GM13976 (cell line): ENCODE measurements at regions not wholly inside any gene's neighbourhood (a gene's known extent, or its start where the extent isn't known, plus 50 kb on each side); places are given as distances from the start of the nearest gene placed in this dataset.
A peak's percentile ranks its signal among the peaks of the same experiment; 100 is the strongest.

Experiments used
- DNase-seq: peaks from one replicate; pipeline ENCODE4 v3.0.0; 2012; ENCODE audit warnings: low spot score
- CTCF ChIP-seq: IDR thresholded peaks from 2 replicates; pipeline ENCODE4 v1.5.1; 2012; ENCODE audit warnings: borderline replicate concordance, mild to moderate bottlenecking; ENCODE audit not compliant: insufficient read depth; ENCODE audit errors: extremely low read depth, missing control alignments, control extremely low read depth
- in situ Hi-C: fragments of 300-500 bp; cut with MboI; formaldehyde crosslinking; loops from one replicate; pipeline ENCODE4 v1.12.0; 2022; ENCODE audit warnings: low sequenced_read_pairs, mixed read lengths, inconsistent platforms; ENCODE audit not compliant: unreplicated experiment

- in situ Hi-C loops: no loop called here
- no peak for TF ChIP-seq CTCF
- no peak for DNase-seq
Observed at GRCh38 chr6:121748376-121748775, 312.9 kb downstream of the GJA1 start.

- in situ Hi-C loops: no loop called here
- TF ChIP-seq CTCF: no peak
- DNase-seq: no peak
Observed at GRCh38 chr6:121748850-121749249, 313.4 kb downstream of the GJA1 start.

- DNase-seq: no peak
- TF ChIP-seq CTCF: no peak
- in situ Hi-C loops: no loop called here
Observed at GRCh38 chr6:121755485-121755884, 320.0 kb downstream of the GJA1 start.

GRCh38 chr6:121756666-121757065 is 321.2 kb downstream of the GJA1 start:
- TF ChIP-seq CTCF: no peak
- DNase-seq: no peak
- in situ Hi-C loops: no loop called here

- TF ChIP-seq CTCF: no peak
- in situ Hi-C loops: no loop called here
- DNase-seq: peak; percentile 29
Observed at GRCh38 chr6:121759370-121759769, 323.9 kb downstream of the GJA1 start.

GRCh38 chr6:121760191-121760590 is 324.7 kb downstream of the GJA1 start:
- DNase-seq: no peak
- TF ChIP-seq CTCF: no peak
- in situ Hi-C loops: no loop called here

- TF ChIP-seq CTCF: no peak
- in situ Hi-C loops: no loop called here
- no peak for DNase-seq
Observed at GRCh38 chr6:121760745-121761144, 325.3 kb downstream of the GJA1 start.
